IPS-20b (cell line): ENCODE measurements at regions not wholly inside any gene's neighbourhood (a gene's known extent, or its start where the extent isn't known, plus 50 kb on each side); places are given as distances from the start of the nearest gene placed in this dataset.

Source experiments
- H3K27ac ChIP-seq: one replicate; pipeline ENCODE4 v1.5.1; 2013; ENCODE audit warnings: low read length
- H3K27me3 ChIP-seq: 2 replicates; pipeline ENCODE4 v1.6.1; 2013; ENCODE audit warnings: mild to moderate bottlenecking, low read length, inconsistent platforms; ENCODE audit not compliant: insufficient read depth
- H3K36me3 ChIP-seq: 2 replicates; pipeline ENCODE4 v1.6.1; 2013; ENCODE audit warnings: low read depth, mild to moderate bottlenecking, inconsistent platforms, low read length, moderate library complexity; ENCODE audit not compliant: insufficient read depth
- H3K4me1 ChIP-seq: 2 replicates; pipeline ENCODE4 v1.6.1; 2013; ENCODE audit warnings: mild to moderate bottlenecking, control low read depth, inconsistent platforms, low read length, moderate library complexity; ENCODE audit not compliant: insufficient read depth
- H3K4me3 ChIP-seq: 2 replicates; pipeline ENCODE4 v1.5.1; 2013; ENCODE audit warnings: mild to moderate bottlenecking, low read length, inconsistent platforms
- H3K9ac ChIP-seq: 2 replicates; pipeline ENCODE4 v1.6.1; 2013; ENCODE audit warnings: low read depth, mild to moderate bottlenecking, inconsistent platforms, low read length, moderate library complexity
- H3K9me3 ChIP-seq: 2 replicates; pipeline ENCODE4 v1.6.1; 2013; ENCODE audit warnings: mild to moderate bottlenecking, low read depth, low read length, inconsistent platforms; ENCODE audit not compliant: insufficient read depth

DNA sequence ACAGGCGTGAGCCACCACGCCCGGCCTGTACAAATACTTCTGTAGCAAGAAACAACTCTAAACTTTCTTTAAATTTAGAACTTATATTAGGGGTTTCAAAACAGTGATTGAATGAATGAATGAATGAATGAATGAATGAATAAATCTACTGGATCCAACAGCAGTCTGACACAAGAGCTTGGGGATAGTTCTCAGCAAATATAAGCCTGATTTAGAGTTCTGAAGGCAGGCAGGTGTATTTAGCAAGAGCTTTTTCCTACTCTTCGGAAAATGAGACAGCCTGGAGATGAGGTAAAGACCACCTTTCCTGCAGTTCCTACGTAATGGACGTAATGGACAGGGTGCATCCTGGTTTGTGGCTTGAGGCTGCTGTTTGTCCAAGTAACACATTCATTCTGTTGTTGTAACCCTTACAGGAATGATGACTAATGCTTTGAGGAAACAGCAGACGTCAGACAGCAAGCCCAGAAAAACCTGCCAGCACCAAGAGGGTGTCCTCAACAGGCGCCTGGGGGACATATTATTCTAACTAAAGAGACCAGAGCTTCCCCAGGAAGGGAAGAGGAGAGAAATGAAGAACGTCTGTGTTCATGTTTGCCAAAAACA lies 277.4 kb upstream of the SOX5 start:
- Histone ChIP-seq H3K4me1 (peaks cover 37% of the 10 kb centered on the region), H3K9me3 (no peaks in the 10 kb centered on the region), H3K9ac (no peak overlapping the region), H3K4me3 (no peak overlapping the region), H3K27me3 (no peaks in the 10 kb centered on the region), H3K36me3 (no peaks in the 10 kb centered on the region), H3K27ac (no peak overlapping the region)

DNA sequence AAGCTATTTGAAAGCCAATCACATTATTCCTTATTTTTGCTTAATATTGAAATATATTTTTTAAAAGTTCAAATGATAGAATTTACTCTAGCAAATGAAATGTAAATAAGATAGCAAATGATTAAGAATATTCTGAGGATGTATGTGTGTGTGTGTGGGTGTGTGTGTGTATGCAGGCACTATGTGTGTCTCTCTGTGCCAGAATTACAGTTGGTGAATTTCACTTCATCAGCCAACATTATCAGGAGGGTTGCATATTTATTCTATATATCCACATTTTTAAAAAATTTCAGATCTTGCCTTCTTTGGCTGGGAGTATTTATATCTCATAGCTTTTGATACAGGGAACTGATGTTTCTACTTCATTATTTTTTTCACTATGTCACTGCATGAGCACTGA lies 274.9 kb upstream of the SOX5 start:
- Histone ChIP-seq H3K4me3 (no peak overlapping the region), H3K27ac (no peak overlapping the region), H3K9me3 (no peaks in the 10 kb centered on the region), H3K4me1 (peaks cover 17% of the 10 kb centered on the region), H3K9ac (no peak overlapping the region), H3K27me3 (no peaks in the 10 kb centered on the region), H3K36me3 (no peaks in the 10 kb centered on the region)

DNA sequence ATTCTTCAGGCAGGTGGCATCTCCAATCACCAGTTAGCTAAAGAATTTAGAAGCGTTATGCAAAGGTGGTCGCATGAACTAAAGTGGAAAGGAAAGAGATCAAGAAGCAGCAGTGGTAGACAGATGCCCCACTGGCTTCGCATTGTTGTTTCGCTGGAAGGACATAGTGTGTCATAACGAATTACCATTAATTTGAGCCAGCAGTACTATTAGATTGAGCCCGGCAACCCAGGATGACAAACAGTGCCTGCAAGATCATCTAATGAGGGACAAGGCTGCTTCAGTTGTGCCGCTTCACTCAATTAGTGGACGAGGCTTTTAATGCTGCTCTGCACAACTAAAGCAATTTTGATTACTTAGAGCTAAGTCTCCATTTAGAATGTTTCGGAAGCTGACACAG lies 274.5 kb upstream of the SOX5 start:
- Histone ChIP-seq H3K9ac (no peak overlapping the region), H3K9me3 (no peaks in the 10 kb centered on the region), H3K4me3 (no peak overlapping the region), H3K36me3 (no peaks in the 10 kb centered on the region), H3K4me1 (peaks cover 14% of the 10 kb centered on the region), H3K27ac (no peak overlapping the region), H3K27me3 (no peaks in the 10 kb centered on the region)

DNA sequence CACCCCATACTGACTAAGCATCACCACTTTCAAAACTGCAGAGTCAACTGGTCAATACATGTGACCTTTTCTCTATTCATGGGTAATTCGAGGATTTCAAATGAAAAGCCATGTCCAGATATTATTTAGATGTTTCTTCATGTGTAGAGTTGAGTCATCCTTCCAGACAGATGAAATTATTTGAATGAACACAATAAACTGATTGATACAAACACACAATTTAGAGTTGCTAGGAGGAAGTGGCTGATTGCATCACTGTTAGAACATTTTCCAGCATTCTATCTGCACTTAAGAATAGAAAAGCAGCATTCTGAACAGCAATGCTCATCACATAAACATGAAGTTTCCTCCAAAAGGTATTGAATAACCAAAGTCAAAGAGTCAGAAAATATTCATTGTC lies 273.5 kb upstream of the SOX5 start:
- Histone ChIP-seq H3K36me3 (no peaks in the 10 kb centered on the region), H3K9ac (no peak overlapping the region), H3K4me3 (no peak overlapping the region), H3K27ac (no peak overlapping the region), H3K9me3 (no peaks in the 10 kb centered on the region), H3K27me3 (no peaks in the 10 kb centered on the region), H3K4me1 (peaks cover 14% of the 10 kb centered on the region)

DNA sequence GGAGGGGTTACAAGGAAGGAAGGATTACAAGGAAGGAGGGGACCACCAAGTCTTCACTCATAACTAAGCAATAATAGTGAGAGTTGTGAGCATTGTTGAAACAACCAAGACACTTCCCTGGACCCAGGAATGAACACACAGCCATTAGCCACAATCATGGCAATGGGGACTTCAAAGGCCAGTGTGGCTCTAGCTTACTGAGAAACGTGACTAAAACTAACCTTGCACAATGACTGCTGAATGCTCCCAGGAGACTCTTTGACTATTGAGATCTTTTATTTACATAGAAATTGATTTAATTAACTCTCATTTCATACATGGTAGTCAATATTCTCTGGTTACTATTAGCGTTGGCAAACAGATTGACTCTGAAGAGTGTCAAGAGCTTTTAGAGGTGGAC lies 263.0 kb upstream of the SOX5 start:
- no peak overlapping the region for H3K9ac ChIP-seq
- no peak overlapping the region for H3K27ac ChIP-seq
- no peak overlapping the region for H3K4me3 ChIP-seq
- no peaks in the 10 kb centered on the region; the same call in 1 of the 2 replicates for H3K9me3 ChIP-seq
- no peaks in the 10 kb centered on the region for H3K36me3 ChIP-seq
- H3K4me1 ChIP-seq = no peaks in the 10 kb centered on the region
- H3K27me3 ChIP-seq = no peaks in the 10 kb centered on the region

DNA sequence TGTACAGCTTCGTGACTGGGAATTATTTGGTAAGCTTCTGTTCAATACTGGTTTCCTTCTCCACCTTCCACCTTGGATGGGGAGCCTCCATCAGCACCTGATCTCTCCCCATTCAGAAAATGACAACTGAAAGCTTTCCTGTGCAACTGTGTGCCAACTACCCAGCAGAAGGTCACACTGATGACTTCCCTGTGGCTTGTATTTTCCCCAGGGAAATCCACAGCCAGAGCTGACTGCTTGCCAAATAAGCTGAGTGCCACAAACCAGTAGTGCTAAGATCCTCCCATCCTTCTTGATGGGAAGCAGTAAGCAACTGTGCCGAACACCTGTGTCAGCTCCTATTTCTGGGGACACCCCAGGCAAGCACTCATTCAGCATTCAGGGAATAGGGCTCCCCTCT lies 257.2 kb upstream of the SOX5 start:
- Histone ChIP-seq H3K9ac (no peak overlapping the region), H3K27ac (no peak overlapping the region), H3K36me3 (no peaks in the 10 kb centered on the region), H3K27me3 (no peaks in the 10 kb centered on the region), H3K4me1 (no peaks in the 10 kb centered on the region), H3K9me3 (no peaks in the 10 kb centered on the region), H3K4me3 (no peak overlapping the region)

DNA sequence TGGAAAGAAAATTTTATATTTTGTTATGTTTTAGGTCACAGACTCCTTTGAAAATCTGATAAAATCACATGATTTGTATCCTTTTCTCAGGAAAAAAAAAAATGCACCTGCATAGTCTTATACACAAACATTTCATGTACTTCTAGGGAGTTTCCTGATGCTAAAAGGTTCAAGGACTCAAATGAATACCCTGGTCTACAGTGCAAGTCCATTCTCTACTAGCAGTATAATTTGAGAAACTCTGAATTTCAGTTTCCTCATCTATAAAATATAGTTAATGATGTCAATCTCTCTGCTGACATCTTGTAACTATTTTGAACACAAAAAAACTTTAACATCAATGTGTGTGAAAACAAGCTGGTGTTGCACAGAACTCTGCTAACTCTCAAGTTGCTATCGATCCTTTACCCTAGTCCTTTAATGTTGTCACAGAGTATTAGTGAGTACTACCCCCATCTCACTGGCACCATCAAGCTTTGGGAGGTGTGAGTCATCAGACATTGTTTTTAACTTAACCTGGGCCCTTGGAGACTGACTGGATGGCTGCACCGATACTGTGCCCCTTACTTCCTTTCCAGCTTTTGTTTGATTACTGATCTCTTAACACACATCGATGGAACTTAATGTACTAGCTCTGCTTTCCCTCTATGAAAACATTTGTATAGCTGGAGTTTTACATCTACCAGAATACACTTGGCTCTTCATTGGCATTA lies 251.9 kb upstream of the SOX5 start:
- Histone ChIP-seq H3K27ac (no peak overlapping the region), H3K36me3 (no peaks in the 10 kb centered on the region), H3K9me3 (no peaks in the 10 kb centered on the region), H3K4me1 (peaks cover 6% of the 10 kb centered on the region), H3K9ac (no peak overlapping the region), H3K27me3 (no peaks in the 10 kb centered on the region), H3K4me3 (no peak overlapping the region)

DNA sequence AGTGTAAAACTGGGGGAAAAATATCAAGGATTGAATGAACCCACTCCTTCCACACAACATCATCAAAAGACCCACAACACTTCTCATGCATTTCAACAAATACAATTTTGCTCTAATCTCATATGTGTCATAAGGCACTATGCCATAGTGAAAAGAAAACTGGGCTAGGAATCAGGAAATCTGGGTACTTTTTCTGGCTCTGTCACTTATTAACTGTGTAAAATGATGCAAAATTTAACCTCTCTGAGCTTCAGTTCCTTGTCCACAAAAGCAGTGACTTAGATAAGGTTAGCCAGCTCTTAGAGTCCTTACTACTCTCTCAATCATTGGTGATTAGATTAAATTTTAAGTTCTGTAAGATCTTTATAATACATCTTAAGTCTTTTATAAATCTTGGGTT lies 250.5 kb upstream of the SOX5 start:
- H3K4me1 ChIP-seq = peaks cover 6% of the 10 kb centered on the region
- no peak overlapping the region for H3K4me3 ChIP-seq
- no peaks in the 10 kb centered on the region for H3K9me3 ChIP-seq
- no peak overlapping the region for H3K9ac ChIP-seq
- H3K27me3 ChIP-seq = no peaks in the 10 kb centered on the region
- H3K36me3 ChIP-seq = no peaks in the 10 kb centered on the region
- H3K27ac ChIP-seq = no peak overlapping the region

DNA sequence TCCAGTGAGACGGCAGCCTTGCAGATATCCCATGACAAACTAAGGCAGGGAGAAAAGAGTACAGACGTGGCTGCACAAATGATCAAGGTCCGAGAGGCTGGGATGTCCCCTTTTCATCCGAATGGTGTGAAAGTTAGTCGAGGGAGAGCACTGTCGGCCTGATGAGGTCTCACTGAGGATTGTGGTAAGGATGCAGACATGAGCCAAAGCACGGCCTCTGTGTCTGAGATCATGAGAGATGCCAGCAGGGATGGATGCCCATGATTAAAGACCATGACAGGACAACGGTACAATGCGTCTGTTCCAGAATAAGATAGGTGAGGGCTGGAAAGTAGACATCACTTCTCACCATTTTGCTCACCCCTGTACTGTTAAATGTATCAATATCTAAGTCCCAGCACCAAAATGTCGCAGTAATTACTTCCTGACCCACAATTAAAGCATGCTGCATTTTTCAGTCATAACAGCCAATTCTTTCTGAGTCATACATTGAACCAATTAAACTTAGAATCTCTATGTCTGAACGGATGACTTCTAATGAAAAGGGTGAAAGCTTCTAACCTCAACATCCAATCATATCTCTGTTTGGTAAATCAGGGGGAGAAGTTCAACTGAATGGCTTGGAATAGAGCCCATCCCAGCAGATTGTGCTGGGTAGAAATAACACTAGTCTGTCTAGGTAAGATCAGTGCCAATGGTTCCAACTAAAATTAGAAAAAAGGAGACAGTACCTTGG lies 249.6 kb upstream of the SOX5 start:
- Histone ChIP-seq H3K9ac (no peak overlapping the region), H3K27ac (no peak overlapping the region), H3K27me3 (no peaks in the 10 kb centered on the region), H3K9me3 (no peaks in the 10 kb centered on the region), H3K36me3 (no peaks in the 10 kb centered on the region), H3K4me1 (peaks cover 6% of the 10 kb centered on the region), H3K4me3 (no peak overlapping the region)

DNA sequence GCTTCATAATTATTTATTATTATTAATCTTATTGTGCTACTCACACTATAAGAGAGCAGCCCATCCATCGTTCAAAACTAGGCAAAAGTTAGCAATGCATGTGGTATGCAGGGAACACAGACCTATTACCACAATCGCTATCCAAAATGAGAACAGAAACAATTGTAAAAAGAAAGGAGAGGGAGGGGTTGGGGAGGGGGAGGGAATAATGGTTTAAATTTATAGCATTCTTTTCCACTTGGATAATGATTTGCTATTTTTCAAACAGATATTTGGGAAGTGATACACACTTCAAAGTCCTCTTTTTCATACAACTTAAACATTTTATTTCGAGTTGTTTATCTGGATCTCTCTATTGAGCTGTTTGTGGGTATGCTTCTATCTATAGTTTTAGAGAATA lies 248.6 kb upstream of the SOX5 start:
- Histone ChIP-seq H3K4me1 (peaks cover 6% of the 10 kb centered on the region), H3K27ac (no peak overlapping the region), H3K27me3 (no peaks in the 10 kb centered on the region), H3K4me3 (no peak overlapping the region), H3K9me3 (no peaks in the 10 kb centered on the region), H3K36me3 (no peaks in the 10 kb centered on the region), H3K9ac (no peak overlapping the region)

DNA sequence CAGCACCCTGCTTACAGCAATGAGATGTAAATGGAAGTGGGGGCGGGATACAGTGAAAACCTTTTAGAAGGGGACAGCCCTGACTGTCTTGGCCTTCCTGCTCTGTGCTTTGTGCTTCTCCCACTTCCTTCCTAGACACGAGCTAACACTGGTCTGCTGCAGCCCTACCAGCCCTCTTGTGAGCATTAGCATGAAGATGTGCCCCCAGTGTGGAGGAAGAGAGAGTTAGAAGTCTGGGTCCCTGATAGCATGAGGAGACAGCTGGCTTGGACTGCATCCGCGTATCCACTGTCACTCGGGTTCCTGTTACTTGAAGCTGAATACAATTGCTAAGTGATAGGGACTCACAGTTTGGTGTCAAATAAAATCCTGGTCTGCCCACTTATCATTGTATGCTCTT lies 248.1 kb upstream of the SOX5 start:
- Histone ChIP-seq H3K27me3 (no peaks in the 10 kb centered on the region), H3K36me3 (no peaks in the 10 kb centered on the region), H3K4me3 (no peak overlapping the region), H3K4me1 (peaks cover 6% of the 10 kb centered on the region), H3K9ac (peak overlapping the region; percentile 33; the same call in 1 of the 2 replicates), H3K27ac (no peak overlapping the region), H3K9me3 (no peaks in the 10 kb centered on the region)

DNA sequence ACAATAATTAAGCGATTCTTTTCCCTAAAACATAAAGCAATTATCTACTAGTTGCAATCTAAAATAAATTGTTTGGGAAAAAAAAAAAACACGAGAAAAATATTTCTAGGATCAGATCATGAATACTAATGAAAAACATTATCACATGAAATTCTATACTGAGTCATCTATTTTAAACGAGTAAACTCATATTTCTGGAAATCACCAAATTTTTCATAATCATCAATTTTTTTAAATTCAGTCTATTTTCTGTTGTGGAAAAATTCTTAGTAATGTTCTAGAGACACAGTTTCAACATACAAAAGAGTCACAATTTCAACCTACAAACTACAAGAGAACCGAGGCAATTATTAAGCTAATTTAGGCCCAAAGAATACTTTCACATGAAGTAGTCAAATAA lies 245.6 kb upstream of the SOX5 start:
- no peak overlapping the region for H3K27ac ChIP-seq
- H3K4me1 ChIP-seq = peaks cover 6% of the 10 kb centered on the region
- no peaks in the 10 kb centered on the region for H3K36me3 ChIP-seq
- no peaks in the 10 kb centered on the region for H3K27me3 ChIP-seq
- no peak overlapping the region for H3K4me3 ChIP-seq
- no peak overlapping the region for H3K9ac ChIP-seq
- no peaks in the 10 kb centered on the region for H3K9me3 ChIP-seq
